NCI-H2029 treated with DMSO at 0.1 percent for 48 hours (cell line): ENCODE measurements at regions not wholly inside any gene's neighbourhood (a gene's known extent, or its start where the extent isn't known, plus 50 kb on each side); places are given as distances from the start of the nearest gene placed in this dataset.
A peak's percentile ranks its signal among the peaks of the same experiment; 100 is the strongest.

Experiments
- DNase-seq: peaks from one replicate; lab custom pipeline; 2025; lab: John Stamatoyannopoulos, UW

DNA sequence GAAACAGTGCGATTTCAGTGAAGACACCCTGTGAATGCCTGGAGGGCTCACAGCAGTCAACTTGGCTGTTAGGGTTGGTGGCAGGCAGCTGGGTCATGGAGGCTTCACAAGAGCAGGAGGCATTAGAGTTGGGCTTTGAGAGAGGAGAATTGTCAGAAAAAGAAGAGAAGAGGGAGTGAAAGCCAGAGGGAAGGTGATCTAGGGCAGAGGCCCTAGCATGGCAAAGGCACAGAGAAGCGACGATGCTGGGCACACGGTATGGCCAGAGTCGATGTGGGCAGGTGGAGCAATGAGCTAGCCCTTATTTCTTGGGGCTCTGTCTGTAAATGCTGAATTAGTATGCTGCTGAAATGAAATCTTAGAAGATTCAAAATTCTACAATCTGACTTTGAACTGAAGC lies 52.6 kb upstream of the OLFM4 start:
- no peak for DNase-seq

DNA sequence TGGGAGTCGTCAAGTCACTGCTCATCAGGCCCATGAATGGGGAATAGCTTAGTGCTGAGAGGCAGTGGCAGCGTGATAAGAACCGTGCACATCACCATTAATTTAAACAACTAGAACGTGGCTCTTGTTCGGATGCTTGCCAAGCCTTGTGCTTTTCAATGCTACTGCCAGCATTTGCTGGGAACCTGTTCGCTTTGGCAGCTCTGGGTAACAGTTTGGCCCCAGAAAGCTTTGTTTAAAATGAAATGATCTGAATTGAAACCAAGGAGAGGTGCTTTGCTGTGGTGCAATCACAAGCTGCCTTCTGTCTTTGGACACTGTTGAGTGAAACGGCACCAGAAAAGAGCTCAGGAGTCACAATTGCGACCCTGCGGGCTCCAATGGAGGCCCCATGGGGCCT lies 53.5 kb upstream of the OLFM4 start:
- no peak for DNase-seq

GRCh38 chr13:52974711-52975110 lies 53.9 kb upstream of the OLFM4 start:
- no peak for DNase-seq

DNA sequence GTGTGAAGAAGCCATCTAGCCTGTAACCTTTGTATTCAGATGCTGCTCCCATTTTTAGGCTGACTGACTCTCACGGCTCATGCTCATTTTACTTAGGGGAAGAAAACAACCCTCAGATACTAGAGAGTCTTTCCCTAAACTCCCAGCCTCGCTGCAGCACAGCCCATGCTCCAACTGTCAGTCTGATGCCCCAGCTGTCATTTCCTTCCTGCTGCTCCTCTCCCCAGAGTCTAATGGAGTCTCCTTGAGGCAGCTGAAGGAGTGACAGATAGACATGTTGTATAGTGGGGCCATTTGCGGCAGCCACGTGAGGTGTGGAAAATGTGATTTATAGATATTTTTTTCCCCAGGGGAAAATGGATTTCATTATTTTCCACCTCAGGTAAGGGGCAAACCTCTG lies 59.2 kb upstream of the OLFM4 start:
- no peak for DNase-seq

- peak; percentile 34 for DNase-seq
Observed at GRCh38 chr13:52968074-52968700, 60.4 kb upstream of the OLFM4 start.

GRCh38 chr13:52961987-52962386 lies 66.6 kb upstream of the OLFM4 start:
- DNase-seq = no peak

DNA sequence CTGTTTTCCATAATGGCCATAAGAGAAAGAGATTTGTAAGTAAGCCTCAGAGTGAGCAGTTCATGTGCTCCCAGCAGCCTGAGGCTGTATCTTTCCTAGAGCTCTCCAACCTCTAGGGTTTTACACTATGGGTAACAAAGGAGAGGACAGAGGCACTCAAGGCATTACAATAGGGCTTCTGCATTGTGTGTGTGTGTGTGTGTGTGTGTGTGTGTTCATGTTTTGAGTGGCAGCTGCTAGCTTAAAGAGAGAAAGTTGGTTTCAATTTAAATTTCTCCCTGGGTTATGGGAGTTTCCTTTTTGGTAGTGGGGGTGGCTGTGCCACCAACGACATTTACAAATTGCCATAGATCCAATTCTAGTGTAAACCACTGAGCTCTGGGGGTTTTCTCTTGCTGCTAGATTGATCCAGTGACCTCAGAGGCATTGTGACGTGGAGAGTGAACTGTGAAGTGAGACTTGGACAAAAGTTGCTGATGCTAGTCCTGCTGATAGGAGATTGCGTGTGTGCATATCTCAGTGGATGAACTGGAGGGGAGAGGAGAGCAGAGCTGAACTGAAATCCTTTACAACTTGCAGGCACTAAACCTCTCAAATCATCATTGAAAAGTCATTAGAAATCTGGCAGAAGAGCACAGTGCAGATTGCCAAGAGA lies 67.2 kb upstream of the OLFM4 start:
- no peak for DNase-seq

DNA sequence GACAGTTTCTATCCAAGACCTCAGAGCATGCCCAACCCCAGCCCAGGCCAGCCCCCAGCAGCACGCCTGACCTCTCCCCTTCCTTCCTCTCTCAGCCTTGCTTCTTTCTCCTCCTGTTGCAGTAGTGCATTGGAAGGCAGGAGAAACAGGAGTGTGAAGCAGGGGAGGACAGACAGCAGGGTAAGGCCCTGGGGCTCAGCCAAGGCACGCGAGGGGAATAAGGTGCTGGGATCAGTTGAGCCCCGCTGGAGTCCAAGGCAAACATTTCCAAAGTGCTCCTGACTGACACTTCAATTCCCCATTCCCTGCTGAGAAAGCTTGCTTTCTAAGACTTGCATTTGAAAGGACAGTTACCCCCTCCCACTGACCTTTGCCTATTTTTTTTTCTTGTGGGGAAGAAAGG lies 73.1 kb upstream of the OLFM4 start:
- no peak for DNase-seq

DNA sequence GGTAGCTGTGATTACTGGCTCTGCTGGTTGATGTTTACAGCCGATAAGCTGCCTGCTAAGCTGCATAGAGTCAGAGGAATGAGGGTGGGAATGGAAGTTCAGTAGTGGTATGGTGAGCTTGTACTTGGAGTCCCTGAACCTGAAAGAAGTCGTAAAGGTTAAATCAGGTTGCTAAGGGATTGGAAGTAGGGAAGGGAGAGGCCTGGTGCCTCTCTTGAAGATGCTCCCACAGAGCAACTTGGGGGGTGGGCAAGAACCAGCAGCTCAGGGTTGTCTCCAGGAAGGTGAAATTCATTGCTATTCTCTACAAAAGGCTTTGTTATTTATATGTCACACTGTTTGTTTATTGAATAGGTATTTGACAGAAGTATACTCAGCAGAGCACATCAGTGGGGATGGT lies 73.8 kb upstream of the OLFM4 start:
- DNase-seq = no peak

GRCh38 chr13:52950436-52950956 lies 78.1 kb upstream of the OLFM4 start:
- no peak for DNase-seq

DNA sequence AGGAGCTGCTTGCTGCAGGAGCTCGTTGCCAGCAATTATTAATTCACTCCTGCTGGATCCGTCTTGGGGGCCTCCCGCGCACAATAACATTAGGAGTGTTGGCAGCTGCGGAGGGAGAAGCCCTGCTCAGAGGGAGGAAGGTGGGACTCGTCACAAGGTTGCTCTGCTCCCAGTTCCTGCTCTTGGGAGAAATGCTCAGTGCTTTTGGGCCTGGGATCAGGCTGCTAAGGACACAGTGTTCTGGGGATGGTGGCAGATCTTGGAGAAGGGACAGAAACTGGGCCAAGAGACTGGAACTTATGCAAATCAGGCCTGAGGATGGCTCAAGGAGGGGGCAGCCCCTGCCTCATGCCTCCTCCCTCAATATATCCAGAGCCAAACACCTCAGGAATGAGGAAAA lies 78.9 kb upstream of the OLFM4 start:
- DNase-seq = no peak

GRCh38 chr13:52949044-52949443 lies 79.6 kb upstream of the OLFM4 start:
- no peak for DNase-seq

GRCh38 chr13:52947921-52948373 lies 80.7 kb upstream of the OLFM4 start:
- no peak for DNase-seq

DNA sequence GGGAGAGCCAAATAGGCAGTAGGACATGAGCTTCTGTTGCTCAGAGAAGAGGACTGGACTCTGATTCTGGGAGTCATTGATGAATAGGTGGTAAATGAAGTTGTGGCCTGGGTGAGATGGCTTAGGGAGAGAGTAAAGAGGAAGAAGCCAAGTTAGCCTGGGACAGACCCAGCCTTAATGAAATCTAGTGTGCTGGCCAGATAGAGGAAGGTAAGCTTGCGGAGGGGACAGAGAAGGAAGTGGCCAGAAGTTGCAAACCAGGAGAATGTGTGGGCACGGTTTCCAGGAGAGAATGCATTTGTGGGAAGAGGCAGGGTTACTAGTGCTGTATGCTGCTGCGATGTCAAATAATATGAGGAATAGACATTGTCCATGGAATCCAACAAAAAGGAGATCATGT lies 83.3 kb upstream of the OLFM4 start:
- no peak for DNase-seq

DNA sequence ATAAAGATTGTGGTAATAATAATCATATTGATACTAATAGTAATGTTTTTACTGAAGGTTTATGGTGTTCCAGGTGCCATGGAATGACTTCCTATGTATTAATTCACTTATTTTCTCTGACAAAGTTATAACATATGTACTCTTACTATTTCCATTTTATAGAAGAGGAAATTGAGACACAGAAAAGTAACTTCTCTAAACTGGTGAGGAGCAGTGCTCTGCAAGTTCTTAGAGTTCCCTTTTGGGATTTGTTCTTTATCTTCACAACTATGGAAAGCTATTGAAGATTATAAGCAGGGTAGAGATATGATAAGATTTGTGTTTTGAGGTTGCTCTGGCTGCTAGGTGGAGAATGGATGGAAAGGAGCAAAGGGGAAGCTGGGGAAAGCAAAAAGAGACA lies 83.9 kb upstream of the OLFM4 start:
- DNase-seq = no peak

- no peak for DNase-seq
Observed at GRCh38 chr13:52938065-52938464, 89.6 kb upstream of the PCDH8 start.

DNA sequence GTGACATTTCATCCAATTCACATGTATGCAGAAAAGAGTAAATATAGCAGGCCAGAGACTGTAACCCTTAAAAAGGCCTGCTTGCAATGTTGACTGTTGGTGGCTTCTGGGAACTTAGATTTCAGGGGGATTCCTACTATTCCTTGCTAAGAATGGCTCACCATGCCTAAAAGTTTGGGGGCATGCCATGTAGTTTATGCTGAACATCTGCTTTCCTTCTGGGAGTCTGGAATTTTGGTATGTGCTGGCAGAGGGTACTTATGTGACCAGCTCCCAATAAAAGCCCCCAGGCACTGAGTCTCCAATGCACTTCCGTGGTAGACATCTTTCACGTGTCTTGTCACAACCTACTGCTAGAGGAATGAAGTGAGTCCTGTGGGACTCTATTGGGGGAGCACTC lies 88.4 kb upstream of the PCDH8 start:
- DNase-seq = no peak

DNA sequence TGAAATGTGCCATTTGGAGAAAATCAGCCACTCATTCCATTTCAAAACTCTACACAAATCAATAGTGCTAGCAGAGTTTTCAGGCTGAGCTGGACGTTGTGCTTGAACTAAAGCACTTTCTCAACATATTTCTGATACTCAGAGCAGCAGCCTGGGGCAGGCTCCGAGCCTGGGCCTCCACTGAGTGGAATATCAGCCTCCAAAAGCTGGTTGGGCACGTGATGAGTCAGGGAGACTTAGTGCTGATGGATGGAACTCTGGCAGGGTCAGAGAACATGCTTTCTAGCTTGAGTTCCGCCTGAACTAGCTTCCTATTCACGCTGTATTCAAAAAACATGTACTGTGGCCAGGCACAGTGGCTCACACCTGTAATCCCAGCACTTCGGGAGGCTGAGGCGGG lies 85.8 kb upstream of the PCDH8 start:
- no peak for DNase-seq

GRCh38 chr13:52933547-52934210 lies 85.2 kb upstream of the PCDH8 start:
- DNase-seq = no peak

DNA sequence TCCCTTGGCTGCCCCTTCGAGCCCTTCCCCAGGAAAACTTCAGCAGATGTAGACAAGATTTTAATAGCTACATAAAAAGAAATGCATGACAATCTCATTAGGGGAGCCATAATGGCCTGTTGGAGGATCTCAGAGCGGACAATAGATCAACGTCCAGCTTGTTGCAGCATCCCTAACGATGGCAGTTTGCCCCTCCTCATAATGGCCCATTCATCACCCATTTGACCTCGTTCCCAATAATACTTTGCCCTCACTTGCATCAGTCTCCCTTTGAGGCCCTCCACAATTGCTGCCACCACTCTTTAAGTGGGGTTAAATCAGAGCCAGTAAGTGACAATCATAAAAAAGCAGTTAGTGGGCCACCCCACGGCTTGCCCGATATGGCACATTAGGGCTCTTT lies 84.7 kb upstream of the PCDH8 start:
- no peak for DNase-seq

DNA sequence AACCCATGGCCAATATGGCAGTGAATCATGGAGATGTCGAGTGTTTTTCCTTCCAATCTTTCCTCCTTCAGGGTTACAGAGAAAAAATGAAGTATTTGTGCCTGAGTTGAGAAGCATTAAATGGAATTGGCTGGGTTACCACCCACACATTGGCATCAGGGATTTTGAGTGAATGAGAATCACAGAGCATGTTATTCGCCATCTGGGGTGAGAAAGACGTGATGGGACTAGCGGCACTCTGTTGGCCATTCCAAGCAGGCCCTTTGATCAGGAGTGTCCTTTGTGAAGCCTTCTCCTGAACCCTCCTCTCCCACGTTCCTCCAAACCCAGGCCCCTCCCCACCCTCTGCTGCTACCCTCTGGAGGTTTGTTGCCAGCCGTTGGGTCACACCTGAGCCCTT lies 84.2 kb upstream of the PCDH8 start:
- DNase-seq = no peak

- DNase-seq = no peak
Observed at GRCh38 chr13:52931539-52932431, 83.3 kb upstream of the PCDH8 start.
